NCI-H2107 (cell line): ENCODE measurements at regions not wholly inside any gene's neighbourhood (a gene's known extent, or its start where the extent isn't known, plus 50 kb on each side); places are given as distances from the start of the nearest gene placed in this dataset.
"Not testable (repeated sequence)": the region's sequence is repeated elsewhere in the genome, so short reads cannot be mapped to it uniquely, and the experiment has no call there.

Source experiments
- DNase-seq: peaks from one replicate; lab custom pipeline; 2025; lab: John Stamatoyannopoulos, UW

DNA sequence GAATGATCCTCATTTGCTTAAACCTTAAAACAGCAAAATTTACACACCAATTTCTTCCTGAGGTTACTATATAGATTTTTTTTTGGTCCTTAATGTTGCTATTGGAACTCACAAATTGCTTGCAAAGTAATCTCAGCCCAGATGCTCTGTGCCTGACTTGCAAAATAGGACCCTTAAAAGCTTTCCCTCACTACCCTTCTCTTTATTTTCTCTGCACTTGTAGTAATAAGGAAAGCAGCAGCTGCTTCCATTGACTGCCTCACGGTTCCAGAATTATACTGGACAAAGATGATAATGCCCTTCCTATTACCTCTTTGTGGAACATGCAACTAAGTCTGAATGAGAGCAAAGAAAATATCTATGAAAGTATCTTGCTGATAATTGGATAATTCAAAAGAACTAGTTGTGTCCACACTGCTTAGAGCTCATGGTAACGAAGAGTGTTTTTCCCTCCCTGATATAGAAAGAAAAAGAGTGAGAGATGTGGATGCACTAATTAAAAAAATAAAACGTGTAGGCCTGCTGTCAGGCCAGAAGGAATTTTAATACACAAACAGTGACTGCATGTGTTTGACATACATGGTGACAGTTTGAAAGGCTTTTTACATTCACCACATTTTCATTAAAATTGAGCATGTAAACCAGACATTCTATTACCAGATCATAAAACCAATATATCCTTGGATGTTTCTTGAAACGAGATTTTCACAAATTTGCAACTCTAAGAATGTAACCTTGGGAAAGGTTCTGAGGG is 783.1 kb downstream of the GBE1 start:
- DNase-seq = no peak

DNA sequence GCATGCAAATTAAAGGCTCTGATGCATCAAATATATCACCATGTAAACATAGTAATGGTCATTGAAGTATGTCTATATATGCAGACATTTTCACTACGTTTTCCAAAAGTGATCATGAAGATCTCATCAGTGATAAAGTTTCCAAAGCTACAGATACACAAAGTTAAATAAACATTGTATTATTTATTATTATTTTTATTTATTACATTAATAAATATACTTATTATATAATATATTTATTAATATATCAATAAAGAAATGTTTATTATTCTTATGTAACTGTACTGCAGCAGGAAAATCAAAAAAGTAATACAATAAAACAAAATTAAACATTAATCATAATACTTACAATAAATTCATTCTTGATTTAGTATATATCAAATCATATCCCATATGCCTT is 791.2 kb downstream of the GBE1 start:
- DNase-seq = no peak

DNA sequence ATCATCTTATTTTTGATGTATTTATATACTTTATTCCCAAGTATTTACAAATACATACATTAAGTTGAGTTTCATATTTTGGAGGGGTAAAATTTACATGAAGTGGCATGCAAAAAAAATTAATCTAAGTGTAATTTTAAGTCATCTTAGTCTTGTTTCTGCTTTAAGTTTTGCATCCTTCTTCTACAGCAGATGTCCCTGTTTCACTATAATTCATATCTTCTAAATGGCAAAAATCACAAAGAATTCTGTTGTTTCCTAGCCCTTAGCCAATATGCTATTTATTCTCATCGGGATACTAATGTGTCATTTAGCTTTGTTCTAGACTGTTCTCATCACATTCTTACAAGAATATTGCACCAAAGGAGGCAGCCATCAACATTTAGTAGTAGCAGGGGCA is 831.9 kb downstream of the GBE1 start:
- DNase-seq = no peak

DNA sequence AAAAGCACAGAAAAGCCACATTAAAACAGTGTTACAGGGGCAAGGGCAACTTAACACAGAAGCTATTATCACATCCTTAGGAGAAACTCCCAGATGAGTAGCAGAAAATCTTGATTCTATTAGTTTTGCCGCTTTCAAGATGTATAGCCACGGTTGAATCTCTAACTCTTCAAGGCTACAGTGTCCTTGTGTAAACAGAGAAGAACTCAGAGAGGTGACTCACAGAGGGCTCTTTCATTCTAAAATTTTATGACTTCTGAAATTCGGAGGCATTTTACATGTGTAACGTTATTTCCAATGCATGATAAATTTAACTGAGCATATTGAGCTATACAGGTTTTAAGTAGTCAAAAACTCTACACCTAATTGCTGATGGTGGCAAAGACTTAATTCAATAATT is 846.6 kb downstream of the GBE1 start:
- DNase-seq = no peak

DNA sequence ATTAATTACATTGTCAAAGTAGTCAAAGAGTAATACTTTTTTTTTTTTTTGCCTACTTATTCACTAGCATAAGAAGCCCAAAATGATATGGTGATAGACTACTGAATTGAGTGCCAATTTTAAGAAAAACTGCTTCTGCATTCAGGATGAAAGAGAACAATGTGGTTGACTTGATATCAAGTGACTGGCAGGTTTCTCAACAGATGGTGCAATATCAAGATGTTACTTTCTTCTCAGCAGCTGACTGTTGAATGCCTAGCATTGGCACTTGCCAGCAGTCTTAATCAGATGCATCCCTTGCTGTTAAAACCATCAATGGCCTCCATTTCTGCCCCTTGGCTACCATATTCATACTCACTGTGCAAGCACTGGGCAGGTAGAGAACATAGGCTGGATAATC is 863.2 kb downstream of the GBE1 start:
- no peak for DNase-seq

DNA sequence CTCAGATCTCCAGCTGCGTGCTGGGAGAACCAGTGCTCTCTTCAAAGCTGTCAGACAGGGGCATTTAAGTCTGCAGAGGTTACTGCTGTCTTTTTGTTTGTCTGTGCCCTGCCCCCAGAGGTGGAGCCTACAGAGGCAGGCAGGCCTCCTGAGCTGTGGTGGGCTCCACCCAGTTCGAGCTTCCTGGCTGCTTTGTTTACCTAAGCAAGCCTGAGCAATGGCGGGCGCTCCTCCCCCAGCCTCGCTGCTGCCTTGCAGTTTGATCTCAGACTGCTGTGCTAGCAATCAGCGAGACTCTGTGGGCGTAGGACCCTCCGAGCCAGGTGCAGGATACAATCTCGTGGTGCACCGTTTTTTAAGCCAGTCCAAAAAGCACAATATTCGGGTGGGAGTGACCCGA is 864.4 kb downstream of the GBE1 start:
- not testable (repeated sequence) for DNase-seq

DNA sequence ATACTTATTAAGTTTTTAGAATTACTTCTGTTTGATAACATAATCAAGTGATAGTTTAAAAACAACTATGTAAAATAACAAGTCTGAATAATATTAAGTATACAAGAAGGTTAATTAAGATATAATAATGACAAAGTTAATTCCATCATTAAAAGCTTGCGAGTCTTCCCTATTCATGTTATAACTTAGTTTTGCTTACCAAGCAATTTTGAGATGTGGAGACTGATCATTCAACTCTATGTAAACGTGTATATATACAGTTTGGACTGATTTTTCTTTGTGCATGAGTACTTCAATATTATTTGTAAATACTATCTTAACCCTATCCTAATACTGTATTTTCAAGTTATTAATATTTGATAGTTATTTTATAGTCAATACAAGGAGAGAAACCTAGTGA is 870.9 kb downstream of the GBE1 start:
- DNase-seq = no peak

DNA sequence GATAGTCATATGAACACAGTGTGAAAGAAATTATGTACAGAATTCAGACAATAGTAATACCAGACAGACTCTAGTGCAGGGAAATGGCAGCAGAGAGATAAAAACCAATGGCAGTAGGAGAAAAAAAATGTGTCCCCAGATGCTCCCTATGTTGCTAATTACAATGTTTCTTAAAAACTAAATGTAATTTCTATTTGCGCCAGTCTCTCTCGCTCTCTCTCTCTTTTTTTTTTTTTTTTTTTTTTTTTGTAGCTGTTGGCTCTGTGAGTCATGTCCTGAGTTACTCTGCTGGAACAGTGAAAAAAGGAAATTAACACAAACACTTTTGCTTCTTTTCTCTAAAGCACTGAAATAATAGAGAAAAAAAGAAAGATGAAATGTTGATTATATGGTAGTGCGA is 871.9 kb downstream of the GBE1 start:
- DNase-seq = no peak

DNA sequence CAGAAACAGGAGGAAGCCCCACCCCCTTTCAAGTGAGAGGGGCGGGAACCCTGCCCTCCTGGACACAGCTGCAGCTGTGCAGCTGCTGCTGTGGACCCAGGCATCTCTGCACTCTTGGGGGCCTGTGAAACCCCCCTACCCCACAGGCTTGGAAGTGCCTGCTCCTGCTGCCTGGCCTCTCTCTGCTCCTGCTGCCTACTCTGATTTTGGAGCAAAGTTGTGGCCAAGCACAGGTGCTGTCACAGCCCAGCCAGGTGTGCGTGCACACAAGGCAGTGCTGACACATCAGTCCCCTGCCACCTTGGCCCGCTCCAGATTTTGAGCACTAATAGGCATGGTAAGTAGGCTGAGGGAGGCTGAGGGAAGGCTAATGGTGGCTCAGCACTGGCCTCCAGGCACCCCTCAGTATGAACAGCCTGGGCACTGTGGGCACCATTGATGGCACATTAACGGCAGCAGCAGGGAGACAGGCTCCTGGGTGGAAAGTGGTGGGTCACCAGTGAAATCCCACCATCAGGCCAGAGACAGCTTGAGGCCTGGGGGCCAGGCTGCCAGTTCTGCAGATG is 890.9 kb downstream of the GBE1 start:
- DNase-seq = no peak

DNA sequence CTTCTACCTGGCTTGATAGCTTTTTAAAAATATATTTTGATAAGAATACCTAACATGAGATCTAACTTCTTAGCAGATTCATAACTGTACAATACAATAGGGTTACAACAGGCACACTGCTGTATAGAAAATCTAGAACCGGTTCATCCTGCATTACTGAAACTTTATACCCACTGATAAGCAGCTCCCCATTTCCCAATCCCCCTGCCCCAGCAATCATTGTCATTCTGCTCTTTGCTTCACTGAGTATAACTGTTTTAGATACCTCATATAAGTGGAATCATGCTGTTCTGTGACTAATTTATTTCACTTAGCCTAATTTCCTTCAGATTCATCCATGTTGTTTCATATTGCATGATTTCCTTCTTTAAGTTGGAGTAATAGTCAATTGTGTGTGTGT is 906.0 kb downstream of the GBE1 start:
- DNase-seq = no peak

DNA sequence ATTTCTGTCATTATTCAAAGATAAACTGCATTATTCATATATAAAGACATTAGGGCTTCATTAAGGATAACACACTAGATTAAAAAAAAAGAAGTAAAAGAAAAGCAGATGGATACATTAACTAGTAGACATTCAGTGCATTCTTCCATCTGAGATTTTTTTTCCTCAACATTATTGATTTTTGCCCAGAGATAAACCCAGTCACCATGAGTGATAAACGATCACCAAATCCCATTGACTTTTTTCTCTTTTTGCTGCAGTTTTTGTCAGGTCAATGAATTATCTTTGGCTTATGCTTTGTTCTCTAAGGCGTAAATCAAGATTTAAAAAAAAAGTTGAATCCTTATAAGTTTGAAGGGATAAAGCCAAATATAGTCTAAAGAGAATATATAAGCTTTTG is 925.0 kb downstream of the GBE1 start:
- no peak for DNase-seq

DNA sequence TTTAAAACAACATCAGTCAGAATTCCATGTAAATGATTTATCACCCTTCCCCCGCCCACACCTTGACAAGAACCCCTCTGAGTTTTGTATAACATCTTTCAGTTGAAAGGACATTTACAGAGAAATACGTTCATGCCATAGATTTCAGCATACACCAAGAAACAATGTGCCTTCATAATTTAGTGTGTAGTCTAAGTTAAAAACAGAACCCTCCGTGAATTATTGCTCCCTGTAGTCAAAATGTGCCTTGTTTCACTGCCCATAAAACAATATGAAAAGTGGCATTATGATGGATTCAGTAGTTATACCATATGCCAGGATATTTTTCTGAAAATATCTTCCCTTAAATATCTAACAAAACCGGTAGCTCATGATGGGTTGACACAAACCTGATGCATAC is 953.9 kb downstream of the GBE1 start:
- DNase-seq = no peak

DNA sequence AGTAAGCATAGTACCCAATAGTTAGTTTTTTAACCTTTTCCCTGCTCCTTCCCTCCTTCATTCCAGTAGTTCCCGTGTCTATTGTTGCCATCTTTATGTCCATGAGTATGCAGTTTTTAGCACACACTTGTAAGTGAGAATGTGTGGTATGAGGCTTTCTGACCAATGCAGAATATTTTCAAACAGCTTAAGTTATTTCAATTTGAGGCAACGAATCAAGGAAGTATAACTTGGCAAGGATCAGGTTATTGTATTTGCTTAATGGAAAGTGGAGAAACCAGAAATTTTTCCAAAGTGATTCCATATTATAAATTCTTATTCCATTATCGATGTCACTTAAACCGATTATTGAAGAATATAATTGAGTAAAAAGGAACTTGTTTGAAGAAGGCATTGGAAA is 954.8 kb downstream of the GBE1 start:
- DNase-seq = no peak

DNA sequence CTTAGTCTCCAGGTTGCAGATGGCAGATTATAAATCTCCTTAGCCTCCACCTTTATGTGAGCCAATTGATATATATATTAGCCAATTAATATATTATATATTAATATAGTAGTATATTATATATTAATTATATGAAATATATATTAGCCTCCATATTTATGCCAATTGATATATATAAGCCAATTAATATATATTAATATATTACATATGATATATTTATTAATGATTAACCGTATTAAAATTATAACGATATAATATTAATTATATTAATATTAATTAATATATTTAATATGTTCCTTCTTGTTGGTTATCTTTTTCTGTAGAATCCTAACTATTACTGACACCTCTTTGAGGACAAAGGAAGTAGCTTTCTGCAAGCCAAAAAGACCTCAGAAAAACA is 972.5 kb downstream of the GBE1 start:
- DNase-seq = no peak

DNA sequence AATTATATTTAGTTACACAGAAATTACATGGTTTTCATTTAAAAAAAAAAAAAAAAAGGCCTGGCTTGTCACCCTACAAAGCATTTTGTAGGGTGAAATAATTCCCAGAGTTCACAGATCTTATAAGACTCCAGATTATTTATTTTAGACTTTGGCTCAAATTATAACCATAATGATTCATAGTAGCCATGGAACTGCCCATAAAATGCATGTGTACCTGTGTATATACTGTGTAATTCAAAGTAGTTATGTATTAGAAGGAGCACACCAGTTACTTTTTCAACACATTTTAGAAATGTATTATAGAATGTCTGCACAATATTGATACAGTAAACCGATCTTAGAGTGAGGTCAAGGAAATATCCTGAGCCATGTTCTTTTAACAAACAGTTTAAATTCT is 975.6 kb downstream of the GBE1 start:
- DNase-seq = no peak

DNA sequence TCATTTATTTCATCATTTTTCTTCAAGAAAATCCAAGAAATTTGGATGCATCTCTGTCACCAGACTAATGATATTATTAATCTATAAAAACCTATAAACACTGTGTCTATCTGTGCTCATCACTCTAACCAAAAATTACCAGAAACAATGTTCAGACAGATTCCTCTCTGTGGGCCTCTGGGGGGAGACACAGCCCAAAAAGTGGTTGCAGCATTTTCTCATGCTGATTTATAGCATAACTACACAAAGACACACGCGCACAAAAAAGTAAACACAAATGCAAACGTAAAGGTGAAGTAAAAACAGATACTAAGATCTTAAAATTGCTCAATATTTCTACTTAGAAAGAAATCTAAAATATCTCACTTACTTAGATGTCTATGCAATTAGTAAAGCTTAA is 976.0 kb downstream of the GBE1 start:
- DNase-seq = no peak

DNA sequence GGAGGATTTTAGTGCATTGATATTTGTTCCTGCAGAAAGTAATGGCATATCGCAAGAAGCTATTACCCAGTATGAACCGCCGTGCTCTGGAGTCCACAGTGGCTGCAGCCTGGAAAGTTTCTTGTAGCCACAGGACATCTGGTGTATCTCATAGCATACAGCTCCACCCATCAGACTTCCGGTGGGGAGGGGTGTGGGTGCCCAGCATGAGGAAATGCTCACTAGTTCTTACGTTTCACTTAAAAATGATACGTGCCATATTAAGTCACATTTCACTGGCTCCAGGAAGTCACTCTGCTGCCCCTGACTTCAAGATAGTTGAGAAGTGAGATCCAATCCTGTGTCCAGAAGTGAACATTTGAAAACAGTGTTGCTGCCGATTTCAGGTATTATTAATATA is 990.4 kb downstream of the GBE1 start:
- no peak for DNase-seq

DNA sequence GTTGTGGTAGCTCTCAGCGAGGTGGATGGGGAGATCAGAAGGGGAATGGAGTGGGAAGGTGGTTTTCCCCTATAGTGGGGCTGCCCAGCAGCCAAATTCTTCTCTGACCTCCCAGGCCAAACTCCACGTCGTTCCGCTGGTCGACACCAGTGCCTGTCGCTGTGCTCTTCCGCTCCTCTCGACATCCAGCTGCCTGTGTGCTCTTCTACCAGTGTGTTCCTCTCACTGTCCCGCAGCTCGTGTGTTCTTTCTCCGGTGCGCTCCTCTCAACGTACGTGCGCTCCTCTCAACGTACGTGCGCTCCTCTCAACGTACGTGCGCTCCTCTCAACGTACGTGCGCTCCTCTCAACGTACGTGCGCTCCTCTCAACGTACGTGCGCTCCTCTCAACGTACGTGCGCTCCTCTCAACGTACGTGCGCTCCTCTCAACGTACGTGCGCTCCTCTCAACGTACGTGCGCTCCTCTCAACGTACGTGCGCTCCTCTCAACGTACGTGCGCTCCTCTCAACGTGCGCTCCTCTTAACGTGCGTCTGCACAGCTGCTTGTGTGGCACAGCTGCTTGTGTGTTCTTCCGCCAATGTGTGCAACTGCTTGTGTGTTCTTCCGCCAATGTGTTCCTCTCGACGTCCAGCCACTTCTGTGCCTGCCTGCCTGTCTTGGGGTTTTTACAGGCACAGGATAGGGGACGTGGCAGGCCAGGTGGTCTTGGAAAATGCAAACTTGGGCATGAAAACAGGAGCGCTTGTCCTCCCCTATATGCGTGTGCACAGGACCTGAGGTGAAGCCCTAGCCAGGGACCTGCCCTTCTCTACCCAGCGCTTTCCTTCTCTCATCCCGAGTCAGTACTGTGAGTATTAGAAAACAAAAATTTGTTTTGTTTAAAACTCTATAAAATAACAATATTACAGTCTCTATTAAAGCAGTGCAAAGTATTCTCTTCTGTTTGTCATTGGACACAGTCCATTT is 991.1 kb downstream of the GBE1 start:
- DNase-seq = no peak

DNA sequence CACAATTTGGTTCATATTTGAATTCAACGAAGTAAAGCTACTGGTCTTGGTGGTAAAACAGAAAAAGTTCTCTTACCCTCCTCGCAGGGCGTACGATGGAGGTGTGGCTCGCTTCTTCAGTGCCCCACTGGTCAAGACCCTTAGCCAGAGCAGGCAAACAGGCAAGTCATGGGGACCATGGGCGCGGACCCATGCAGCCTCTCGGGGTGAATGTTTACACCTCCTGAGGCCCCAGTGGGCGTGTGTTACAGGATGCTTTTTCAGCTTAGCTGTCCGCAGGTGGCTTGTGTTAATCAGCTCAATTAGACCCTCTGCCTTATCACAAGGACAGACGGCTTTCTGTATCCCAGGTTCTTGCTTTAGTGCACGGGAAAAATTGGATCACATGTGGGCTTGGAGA is 991.8 kb downstream of the GBE1 start:
- DNase-seq = no peak

DNA sequence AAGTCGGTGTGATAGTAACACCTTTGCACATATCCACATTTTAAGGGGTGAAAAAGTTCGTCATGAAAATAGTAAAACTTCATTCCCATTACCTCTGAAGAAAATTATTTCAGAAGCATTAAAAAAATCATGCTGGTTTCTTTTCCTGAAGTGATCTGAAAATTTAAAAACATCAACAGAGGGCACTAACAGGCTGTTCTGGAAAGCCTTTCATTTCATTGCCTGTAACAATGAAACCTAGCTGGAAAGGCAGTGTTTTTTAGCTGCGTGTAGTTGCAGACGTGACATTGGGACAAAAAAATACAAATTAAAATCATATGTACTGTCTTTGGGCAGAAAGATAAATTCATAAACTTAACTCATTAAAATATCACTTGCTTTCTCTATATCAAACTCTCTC is 993.8 kb downstream of the GBE1 start:
- no peak for DNase-seq

DNA sequence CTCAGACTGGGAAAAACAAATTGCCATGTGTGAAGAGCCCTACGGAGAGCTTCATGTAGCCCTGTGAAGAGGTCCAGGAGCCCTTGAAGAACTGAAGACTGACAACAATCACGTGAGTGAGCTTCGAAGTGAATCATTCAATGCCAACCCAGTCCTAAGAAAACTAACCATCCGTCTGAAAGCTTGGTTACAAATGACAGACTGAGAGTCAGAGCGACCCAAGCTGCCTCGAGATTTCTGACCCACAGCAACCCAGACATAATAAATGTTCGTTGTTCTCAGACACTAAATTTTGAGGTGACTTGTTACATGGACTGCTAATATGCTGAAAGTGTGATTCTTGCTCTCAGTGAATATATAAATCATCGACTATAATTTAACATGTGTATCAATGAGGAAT is 987.2 kb upstream of the ROBO1 start:
- DNase-seq = no peak

DNA sequence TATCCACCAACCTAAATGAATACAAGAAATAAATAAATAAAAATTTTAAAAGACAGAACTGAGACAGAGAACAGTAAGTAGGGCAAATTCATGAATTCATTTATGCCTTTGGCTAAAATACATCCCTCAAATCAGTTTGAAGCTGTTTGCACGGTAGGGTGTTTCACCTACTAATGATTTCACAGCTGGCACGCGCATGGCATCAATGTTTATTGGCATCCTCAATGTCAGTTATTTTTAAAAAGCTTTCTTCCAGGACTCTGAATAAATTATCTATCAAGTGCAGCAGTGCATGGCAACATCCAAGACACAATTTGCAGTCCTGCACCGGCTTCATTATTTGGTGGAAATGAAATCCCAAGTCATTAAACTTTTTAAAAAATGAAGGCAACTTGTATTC is 985.2 kb upstream of the ROBO1 start:
- no peak for DNase-seq

DNA sequence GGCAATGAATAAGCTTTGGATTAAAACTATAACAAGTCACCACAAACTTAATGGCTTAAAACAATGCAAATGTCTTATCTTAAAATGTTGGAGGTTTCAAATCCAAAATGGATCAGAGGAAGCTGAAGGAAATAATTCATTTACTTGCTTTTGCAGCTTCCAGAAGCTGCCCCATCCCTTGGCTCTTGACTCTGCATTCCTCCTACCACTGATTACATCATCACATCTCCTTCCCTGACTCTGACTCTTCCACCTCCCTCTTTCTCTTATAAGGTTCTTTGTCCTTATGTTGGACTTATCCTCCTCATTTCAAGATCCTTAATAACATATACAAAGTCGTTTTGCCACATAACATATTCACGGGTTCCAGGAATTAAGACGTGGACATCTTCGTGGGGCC is 982.8 kb upstream of the ROBO1 start:
- DNase-seq = no peak
